WTC11 (cell line): ENCODE measurements at regions not wholly inside any gene's neighbourhood (a gene's known extent, or its start where the extent isn't known, plus 50 kb on each side); places are given as distances from the start of the nearest gene placed in this dataset.

Experiments
- CREB1 ChIP-seq: sonication (generic); formaldehyde crosslinking; IDR thresholded peaks from 2 replicates; pipeline ENCODE4 v1.8.0; 2023; ENCODE audit warnings: mild to moderate bottlenecking, missing genetic modification reagents
- CTCF ChIP-seq: fragments of 200-600 bp; IDR thresholded peaks from 2 replicates; pipeline ENCODE4 v1.8.0; 2022; ENCODE audit warnings: antibody characterized with exemption
- ESRRA ChIP-seq: sonication (generic); formaldehyde crosslinking; IDR thresholded peaks from 2 replicates; pipeline ENCODE4 v1.8.1; 2022; ENCODE audit warnings: mild to moderate bottlenecking, missing genetic modification reagents, borderline replicate concordance
- FOXJ3 ChIP-seq: sonication (generic); formaldehyde crosslinking; IDR thresholded peaks from 2 replicates; pipeline ENCODE4 v1.9.0; 2021; ENCODE audit warnings: missing genetic modification reagents, mild to moderate bottlenecking, borderline replicate concordance
- IRF2 ChIP-seq: sonication (generic); formaldehyde crosslinking; IDR thresholded peaks from 2 replicates; pipeline ENCODE4 v1.8.0; 2022; ENCODE audit warnings: low read depth, missing genetic modification reagents, borderline replicate concordance
- MLX ChIP-seq: sonication (generic); formaldehyde crosslinking; IDR thresholded peaks from 2 replicates; pipeline ENCODE4 v1.8.1; 2023; ENCODE audit warnings: mild to moderate bottlenecking, missing genetic modification reagents, moderate library complexity
- MXD4 ChIP-seq: fragments of 250-450 bp; sonication (Bioruptor Pico); IDR thresholded peaks from 2 replicates; pipeline ENCODE4 v1.8.0; 2021; ENCODE audit warnings: mild to moderate bottlenecking, moderate library complexity, borderline replicate concordance
- NR3C1 ChIP-seq: sonication (generic); formaldehyde crosslinking; conservative IDR thresholded peaks from 2 replicates; pipeline ENCODE4 v1.8.1; 2023; ENCODE audit warnings: low read depth, mild to moderate bottlenecking, missing genetic modification reagents
- PREB ChIP-seq: sonication (generic); formaldehyde crosslinking; IDR thresholded peaks from 2 replicates; pipeline ENCODE4 v1.8.1; 2022; ENCODE audit warnings: mild to moderate bottlenecking, missing genetic modification reagents, moderate library complexity, borderline replicate concordance
- RELA ChIP-seq: sonication (generic); formaldehyde crosslinking; IDR thresholded peaks from 2 replicates; pipeline ENCODE4 v1.8.1; 2022; ENCODE audit warnings: missing genetic modification reagents, mild to moderate bottlenecking, borderline replicate concordance
- USF2 ChIP-seq: sonication (generic); formaldehyde crosslinking; IDR thresholded peaks from 2 replicates; pipeline ENCODE4 v1.8.1; 2023; ENCODE audit warnings: mild to moderate bottlenecking, missing genetic modification reagents, moderate library complexity
- ZNF423 ChIP-seq: fragments of 250-450 bp; sonication (Bioruptor Pico); IDR thresholded peaks from 2 replicates; pipeline ENCODE4 v2.1.2; 2022; ENCODE audit warnings: mild to moderate bottlenecking, moderate library complexity

- no peak for TF ChIP-seq ESRRA (CRISPR knock-in tag)
- TF ChIP-seq CTCF, result no peak
- no peak for TF ChIP-seq USF2 (CRISPR knock-in tag)
- no peak for TF ChIP-seq MXD4 (CRISPR knock-in tag)
- TF ChIP-seq CREB1, result no peak
- no peak for TF ChIP-seq RELA (CRISPR knock-in tag)
- no peak for TF ChIP-seq NR3C1 (CRISPR knock-in tag)
- no peak for TF ChIP-seq FOXJ3 (CRISPR knock-in tag)
- TF ChIP-seq PREB, result no peak
- no peak for TF ChIP-seq MLX (CRISPR knock-in tag)
- TF ChIP-seq IRF2, result no peak
- no peak for TF ChIP-seq ZNF423
Observed at GRCh38 chr18:38966841-38967240, 1401.2 kb upstream of the CELF4 start.
